Stimulated activated CD4-positive, alpha-beta T cell treated with anti-CD3 and anti-CD28 coated beads, Interleukin-12 subunit alpha, Interleukin-12 subunit beta, amount 100 ng/mL, for 24 hours (primary cell): ENCODE measurements at regions not wholly inside any gene's neighbourhood (a gene's known extent, or its start where the extent isn't known, plus 50 kb on each side); places are given as distances from the start of the nearest gene placed in this dataset.
"Not testable (repeated sequence)": the region's sequence is repeated elsewhere in the genome, so short reads cannot be mapped to it uniquely, and the experiment has no call there.

ENCODE experiments used
- DNase-seq, 2 experiments: peaks; one replicate each; pipeline ENCODE4 v3.0.0-alpha.2; 2020; ENCODE audit warnings: low read depth in 2 of 2

DNA sequence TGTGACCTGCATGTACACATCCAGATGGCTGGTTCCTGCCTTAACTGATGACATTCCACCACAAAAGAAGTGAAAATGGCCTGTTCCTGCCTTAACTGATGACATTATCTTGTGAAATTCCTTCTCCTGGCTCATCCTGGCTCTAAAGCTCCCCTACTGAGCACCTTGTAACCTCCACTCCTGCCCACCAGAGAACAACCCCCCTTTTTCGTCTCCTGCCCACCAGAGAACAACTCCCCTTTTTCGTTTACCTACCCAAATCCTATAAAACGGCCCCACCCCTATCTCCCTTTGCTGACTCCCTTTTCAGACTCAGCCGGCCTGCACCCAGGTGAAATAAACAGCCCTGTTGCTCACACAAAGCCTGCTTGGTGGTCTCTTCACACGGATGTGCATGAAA is 212.2 kb downstream of the KITLG start:
- DNase-seq: not testable (repeated sequence)

DNA sequence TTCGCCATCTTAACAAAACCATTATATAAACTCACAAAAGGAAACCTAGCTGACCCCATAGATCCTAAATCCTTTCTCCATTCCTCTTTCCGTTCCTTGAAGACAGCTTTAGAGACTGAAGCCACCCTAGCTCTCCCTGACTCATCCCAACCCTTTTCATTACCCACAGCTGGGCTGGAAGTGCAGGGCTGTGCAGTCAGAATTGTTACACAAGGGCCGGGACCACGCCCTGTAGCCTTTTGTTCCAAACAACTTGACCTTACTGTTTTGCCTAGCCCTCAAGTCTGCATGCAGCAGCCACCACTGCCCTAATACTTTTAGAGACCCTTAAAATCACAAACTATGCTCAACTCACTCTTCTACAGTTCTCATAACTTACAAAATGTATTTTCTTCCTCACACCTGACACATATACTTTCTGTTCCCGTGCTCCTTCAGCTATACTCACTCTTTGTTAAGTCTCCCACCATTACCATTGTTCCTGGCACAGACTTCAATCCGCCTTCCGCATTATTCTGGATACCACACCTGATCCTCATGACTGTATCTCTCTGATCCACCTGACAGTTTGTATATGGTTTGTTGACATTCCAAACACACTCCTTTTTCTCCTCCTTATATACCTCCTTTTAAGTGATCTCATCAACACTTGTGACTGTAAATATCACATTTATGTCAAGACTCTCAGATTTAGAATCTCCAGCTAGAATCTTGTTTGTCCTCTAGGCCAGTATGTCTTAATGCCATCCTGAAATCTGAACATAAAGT is 208.7 kb downstream of the KITLG start:
- DNase-seq: no peak

DNA sequence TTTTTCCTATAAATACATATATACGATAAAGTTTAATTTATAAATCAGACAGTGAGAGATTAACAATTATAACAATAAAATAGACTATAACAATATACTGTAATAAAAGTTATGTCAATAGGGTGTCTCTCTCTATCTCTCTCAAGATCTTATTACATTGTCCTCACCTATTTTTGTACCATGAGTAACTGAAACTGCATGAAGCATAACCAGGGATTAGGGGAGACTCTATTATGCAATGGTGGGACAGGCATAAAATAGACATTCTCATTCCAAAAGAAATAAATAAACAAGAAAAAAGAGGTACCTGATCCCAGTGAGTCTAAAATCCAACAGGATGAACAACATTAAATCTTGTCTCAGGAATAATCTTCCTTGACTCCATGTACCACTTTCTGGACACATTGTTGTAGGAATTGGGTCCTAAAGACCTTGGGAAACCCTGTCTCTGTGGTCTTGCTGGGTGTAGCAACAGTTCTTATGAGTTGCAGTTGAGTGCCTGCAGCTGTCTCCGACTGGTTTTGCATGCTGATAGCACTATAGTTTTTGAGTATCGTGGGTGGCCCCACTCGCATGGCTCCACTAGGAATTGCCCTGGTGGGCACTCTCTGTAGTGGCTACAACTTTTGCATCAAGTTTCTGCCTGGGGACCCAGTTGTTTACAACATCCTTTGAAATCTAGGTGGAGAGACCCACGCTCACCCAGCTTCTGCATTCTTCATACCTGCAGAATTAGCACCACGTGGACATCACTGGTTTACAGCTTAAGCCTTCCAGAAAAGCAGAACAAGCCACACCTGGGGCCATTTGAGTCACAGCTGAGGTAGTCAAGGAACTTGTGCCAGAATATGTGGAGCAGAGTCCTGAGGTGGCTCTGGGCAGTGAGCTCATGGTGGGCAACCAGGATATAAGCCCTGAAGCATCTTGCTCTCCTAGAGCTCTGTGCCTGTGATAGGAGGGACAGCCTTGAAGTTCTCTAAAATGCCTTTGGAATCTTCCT is 204.7 kb downstream of the KITLG start:
- DNase-seq: no peak

DNA sequence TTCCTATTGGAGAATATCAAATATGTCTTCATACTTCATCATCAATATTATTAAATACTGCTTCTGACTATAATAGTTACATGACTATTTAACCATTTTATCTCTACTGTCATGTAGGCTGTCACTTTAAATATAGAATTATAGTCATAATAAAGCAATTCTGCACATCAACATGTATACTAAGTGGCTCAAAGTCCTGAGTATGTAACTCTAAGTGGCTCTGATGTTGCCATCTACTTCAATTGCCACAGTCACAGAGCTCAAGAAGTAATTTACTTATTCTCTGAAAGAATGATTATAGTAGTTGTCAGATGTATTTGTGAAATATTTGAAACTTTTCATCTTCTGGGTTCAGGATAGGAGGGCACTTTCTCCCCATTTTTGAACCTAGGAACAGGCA is 202.3 kb downstream of the KITLG start:
- DNase-seq: no peak

- no peak for DNase-seq
Observed at GRCh38 chr12:88381466-88381865, 198.8 kb downstream of the KITLG start.

DNA sequence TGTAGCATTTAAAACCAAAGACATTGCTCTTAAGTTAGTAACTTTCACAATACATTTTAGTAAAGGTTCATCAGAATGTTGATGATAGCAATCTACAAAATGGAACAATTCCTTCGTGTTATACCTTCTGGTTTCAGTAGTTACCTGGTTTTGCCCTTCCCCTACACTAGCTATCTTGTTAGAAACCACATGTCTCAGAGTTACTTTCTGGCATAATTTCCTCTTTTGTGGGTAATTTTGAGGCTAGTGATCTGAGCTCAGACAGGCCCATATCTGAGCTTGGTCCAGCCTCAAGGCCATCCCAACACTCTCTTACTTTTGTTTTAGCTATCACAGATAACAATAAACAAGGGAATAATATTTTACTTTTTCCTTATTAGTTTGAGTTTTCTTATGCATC is 196.9 kb downstream of the KITLG start:
- no peak for DNase-seq

- DNase-seq: no peak
Observed at GRCh38 chr12:88388566-88389540, 191.4 kb downstream of the KITLG start.

- no peak for DNase-seq
Observed at GRCh38 chr12:88390811-88391210, 189.5 kb downstream of the KITLG start.

DNA sequence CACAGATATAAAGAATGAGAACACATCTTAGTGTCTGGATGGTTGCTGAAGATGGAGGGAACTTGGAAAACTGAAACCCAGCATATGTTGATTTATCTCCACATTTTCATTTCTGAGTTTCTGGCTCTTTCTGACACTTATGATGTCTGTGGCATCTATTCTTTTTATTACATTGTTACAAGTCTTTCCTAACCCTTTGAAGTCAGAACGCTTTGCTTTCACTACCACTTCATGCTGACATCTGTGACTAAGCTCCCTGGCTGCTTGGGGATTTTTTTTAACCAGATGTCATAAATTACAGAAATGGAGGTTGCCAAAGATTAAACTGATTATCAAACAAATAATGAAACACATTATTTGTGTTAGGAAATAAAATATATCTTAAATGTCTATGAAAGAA is 188.7 kb downstream of the KITLG start:
- no peak for DNase-seq

- DNase-seq: no peak
Observed at GRCh38 chr12:88393017-88393767, 187.1 kb downstream of the KITLG start.

DNA sequence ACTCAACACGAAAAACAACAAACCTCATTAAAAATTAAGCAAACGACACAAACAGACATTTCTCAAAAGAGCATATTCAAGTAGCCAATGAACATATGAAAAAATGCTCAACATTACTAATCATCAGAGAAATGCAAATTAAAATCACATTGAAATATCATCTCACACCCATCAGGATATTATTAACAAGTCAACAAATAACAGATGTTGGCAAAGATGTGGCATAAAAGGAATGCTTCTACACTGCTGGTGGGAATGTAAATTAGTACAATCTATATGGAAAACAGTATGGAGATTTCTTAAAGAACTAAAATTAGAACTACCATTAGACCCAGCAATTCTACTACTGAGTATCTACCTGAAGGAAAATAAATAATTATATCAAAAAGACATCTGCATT is 182.2 kb downstream of the KITLG start:
- no peak for DNase-seq

DNA sequence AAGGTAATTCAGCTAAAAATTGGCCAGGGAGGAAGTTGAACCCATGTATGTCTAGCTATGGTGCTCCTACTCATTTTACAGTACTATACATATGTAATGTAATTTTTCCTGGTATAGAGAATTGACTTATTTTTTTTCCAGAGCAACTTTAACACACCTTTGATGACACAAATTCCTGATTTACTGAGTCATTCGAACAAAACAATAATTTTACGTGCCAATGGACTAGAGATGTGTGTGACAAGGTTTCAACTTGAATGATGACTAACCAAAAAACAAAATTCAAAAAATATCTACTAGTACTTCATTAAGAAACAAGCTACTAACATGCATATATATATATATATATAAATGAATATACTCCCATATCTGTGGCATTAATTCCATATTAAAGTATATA is 180.5 kb downstream of the KITLG start:
- DNase-seq: no peak

GRCh38 chr12:88400302-88400701 is 180.0 kb downstream of the KITLG start:
- no peak for DNase-seq

DNA sequence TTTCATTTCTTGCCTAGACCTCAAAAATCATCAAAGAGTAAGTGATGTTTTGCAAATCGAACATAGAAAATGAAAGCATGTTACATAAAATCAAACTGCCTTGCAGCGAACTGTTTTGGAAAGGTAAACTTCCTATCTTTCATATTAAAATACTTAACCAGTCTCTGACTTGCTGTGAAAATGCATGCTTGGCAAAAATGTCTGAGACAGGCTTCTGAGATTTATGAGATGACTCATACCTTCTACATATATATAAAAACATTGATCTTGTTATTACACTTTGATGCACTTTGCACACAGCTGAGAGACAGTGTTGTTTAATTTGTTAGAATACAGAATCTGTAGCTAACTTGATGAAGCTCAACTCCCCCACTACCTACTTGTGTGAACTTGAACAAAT is 179.1 kb downstream of the KITLG start:
- no peak for DNase-seq

DNA sequence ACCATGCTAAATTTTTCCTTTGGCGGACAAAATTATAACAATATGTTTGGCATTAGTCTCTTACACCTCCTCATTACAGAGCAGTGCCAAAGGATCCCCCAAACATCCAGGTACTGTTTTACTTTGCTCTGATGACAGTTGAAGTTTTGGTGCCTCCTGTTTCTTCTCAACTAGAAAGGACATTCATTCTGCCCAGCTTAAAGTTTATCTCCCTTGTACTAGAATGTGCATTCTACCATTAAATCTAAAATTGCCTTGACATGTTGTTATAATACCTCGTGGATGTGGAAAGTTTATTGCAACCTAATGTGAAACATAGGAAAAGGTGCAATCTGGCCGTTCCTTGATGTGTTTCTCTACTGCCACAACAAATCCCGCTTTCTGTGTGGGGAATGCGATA is 173.4 kb downstream of the KITLG start:
- no peak for DNase-seq

DNA sequence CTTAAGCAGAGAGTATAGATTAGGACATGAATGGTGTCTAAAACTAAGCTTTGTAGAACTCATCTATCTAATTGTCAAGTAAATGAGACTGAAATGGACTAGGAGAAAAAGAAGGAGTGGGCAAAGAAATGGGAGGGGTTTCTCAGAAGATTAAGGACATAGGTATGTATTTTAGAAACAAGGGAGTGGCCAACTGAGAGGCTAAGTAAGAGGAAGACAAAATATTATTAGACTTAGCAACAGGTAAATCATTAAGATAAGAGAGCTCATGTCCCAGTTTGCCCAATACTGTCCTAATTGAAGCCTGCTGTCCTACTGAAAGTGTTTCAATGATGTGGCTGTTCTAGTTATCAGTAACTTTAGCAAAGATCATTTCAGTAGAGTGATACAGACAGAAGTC is 171.4 kb downstream of the KITLG start:
- DNase-seq: no peak

DNA sequence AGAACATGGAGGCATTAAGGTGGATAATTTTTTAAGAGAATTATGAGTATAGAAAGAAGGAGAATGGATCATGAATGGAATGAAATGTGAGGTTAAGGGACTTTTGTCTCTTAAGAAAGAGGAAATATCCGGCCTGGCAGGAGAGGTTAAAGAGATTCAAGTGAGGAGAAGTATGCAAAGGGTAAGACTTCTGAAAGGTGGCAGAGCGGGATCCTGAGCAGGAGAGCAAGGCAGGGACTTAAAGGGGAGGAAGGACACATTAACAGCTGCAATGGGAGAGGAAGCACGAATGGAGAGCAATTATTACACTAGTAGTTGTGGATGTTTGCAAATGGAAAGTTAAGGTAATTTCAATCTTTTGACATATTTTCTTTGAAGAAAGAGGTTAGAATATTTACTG is 171.0 kb downstream of the KITLG start:
- no peak for DNase-seq

GRCh38 chr12:88411689-88412088 is 168.6 kb downstream of the KITLG start:
- no peak for DNase-seq

- DNase-seq: no peak
Observed at GRCh38 chr12:88413646-88414045, 166.6 kb downstream of the KITLG start.

DNA sequence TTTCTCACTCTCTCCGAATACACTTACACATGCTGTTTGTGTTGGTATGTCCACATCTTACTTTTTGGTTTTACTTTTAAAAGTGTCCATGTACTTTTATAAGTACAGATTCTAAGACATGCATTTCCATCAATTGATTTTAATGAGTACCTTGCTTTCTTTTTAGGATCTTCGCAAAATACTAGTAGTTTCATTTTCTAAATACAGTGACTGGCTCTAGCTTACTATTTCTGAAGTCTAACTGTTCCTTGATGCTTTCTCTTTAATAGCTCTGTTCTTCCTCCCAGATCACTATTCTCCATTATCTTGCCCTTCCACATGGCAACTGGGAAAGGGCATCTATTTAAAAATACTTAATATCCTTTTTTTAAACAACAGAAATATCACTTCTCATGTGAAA is 164.1 kb downstream of the KITLG start:
- no peak for DNase-seq

GRCh38 chr12:88416786-88417185 is 163.5 kb downstream of the KITLG start:
- DNase-seq: no peak
